Right lobe of liver (tissue), 4 donors: ENCODE measurements at regions not wholly inside any gene's neighbourhood (a gene's known extent, or its start where the extent isn't known, plus 50 kb on each side); places are given as distances from the start of the nearest gene placed in this dataset.

Source experiments
- CTCF ChIP-seq, 4 donors: fragments of 200-600 bp in 3 of 4; fragments of 450-650 bp in 1 of 4; IDR thresholded peaks; one replicate each; pipeline versions ENCODE4 v1.5.1 to v1.8.0; 2016 to 2022; ENCODE audit warnings: antibody characterized with exemption in 4 of 4, mild to moderate bottlenecking in 2 of 4
- POLR2A ChIP-seq: fragments of 450-650 bp; IDR thresholded peaks from one replicate; pipeline ENCODE4 v1.6.1; 2017; ENCODE audit warnings: antibody characterized with exemption, mild to moderate bottlenecking
- donor health status: DM: no; HTN: no; CAD: no.
- donor health status: DM: no; HTN: no; CAD: no.
- donor health status: DM: no; HTN: yes; CAD: no.

GRCh38 chr5:112512901-112513300 lies 93.8 kb upstream of the EPB41L4A start:
- TF ChIP-seq POLR2A (no peak), CTCF (IDR thresholded peaks at IDR 0.05) (no peak)
